ENCODE measurements at regions not wholly inside any gene's neighbourhood (a gene's known extent, or its start where the extent isn't known, plus 50 kb on each side); places are given as distances from the start of the nearest gene placed in this dataset.

DNA sequence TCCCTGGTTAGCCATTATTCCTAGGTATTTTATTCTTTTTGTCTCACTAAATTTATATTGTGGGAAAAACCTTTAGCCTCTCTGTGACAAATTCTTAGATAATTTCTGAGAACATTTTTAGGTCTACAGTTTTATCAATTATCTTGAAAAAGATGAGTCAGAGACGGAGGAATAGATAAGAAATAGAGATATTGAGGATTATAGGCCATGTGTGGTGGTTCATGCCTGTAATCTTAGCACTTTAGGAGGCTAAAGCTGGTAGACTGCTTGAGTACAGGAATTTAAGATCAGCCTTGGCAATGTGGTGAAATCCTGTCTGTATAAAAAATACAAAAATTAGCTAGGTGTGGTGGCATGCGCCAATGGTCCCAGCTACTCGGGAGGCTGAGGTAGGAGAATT, 960.2 kb downstream of the SQOR start:
- BruUV-seq (replicated peaks) = no TSS peak
- Histone ChIP-seq H3K4me1 (ENCODE audit: insufficient read depth, low read length) (no peaks in the 10 kb centered on the region), H2AFZ (ENCODE audit: low read length) (no peak overlapping the region), H3K9ac (ENCODE audit: insufficient read depth, low read depth, low read length) (no peak overlapping the region), H3K79me2 (ENCODE audit: insufficient read depth, low read length) (no peaks in the 10 kb centered on the region), H4K20me1 (ENCODE audit: insufficient read depth, low read length) (no peaks in the 10 kb centered on the region), H3K27ac (ENCODE audit: extremely low read length, insufficient read depth, low read length) (no peak overlapping the region), H3K36me3 (replicated peaks in 1 of 2; ENCODE audit: control insufficient read depth in 1 of 2, insufficient read depth in 2 of 2, low read length in 2 of 2) (no peaks in the 10 kb centered on the region), H3K27me3 (ENCODE audit: control insufficient read depth in 1 of 2, insufficient read depth in 2 of 2, low read length in 2 of 2) (no peaks in the 10 kb centered on the region), H3K4me3 (replicated peaks in 1 of 3; ENCODE audit: insufficient read depth in 1 of 3, low read depth in 2 of 3, low read length in 3 of 3) (no peak overlapping the region), H3K9me3 (ENCODE audit: low read length) (peaks cover 90% of the 10 kb centered on the region), H3K4me2 (ENCODE audit: low read depth, low read length) (no peak overlapping the region)
- in situ Hi-C loops (cut with HindIII; ENCODE audit: extremely low pct_ligation_motif_present, low pct_unique_long_range_greater_than_20kb) = no loop called here
- CTCF ChIA-PET (ENCODE audit: low intra/inter-chr PET ratio, low total read pairs) = no interaction called here
- WGBS (ENCODE audit: low lambda C conversion rate) = 44% methylated on average over 3 of the region's 3 CpGs
- intact Hi-C loops (cut with micrococcal nuclease; ENCODE audit: unreplicated experiment) = no loop called here
- POLR2A ChIA-PET = no interaction called here
- no peak for ATAC-seq
- no peak for FAIRE-seq
- DNase-seq (ENCODE audit: low spot score) = no peak
- TF ChIP-seq TCF7L2 (IDR thresholded peaks at IDR 0.05; ENCODE audit: low read depth, low read length) = no peak
- TF ChIP-seq ONECUT2 (CRISPR knock-in tag; IDR thresholded peaks at IDR 0.05) = no peak
- TF ChIP-seq ARHGAP35 (CRISPR knock-in tag; IDR thresholded peaks at IDR 0.05; ENCODE audit: borderline replicate concordance) = no peak
- TF ChIP-seq ZNF44 (CRISPR knock-in tag; IDR thresholded peaks at IDR 0.05) = no peak
- TF ChIP-seq MTF2 (CRISPR knock-in tag; IDR thresholded peaks at IDR 0.05; ENCODE audit: borderline replicate concordance) = no peak
- no peak for TF ChIP-seq ZNF878 (CRISPR knock-in tag; IDR thresholded peaks at IDR 0.05)
- TF ChIP-seq, protein P1, sequence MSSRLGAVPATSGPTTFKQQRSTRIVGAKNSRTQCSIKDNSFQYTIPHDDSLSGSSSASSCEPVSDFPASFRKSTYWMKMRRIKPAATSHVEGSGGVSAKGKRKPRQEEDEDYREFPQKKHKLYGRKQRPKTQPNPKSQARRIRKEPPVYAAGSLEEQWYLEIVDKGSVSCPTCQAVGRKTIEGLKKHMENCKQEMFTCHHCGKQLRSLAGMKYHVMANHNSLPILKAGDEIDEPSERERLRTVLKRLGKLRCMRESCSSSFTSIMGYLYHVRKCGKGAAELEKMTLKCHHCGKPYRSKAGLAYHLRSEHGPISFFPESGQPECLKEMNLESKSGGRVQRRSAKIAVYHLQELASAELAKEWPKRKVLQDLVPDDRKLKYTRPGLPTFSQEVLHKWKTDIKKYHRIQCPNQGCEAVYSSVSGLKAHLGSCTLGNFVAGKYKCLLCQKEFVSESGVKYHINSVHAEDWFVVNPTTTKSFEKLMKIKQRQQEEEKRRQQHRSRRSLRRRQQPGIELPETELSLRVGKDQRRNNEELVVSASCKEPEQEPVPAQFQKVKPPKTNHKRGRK (CRISPR knock-in tag; IDR thresholded peaks at IDR 0.05) = no peak
- TF ChIP-seq, protein P2, sequence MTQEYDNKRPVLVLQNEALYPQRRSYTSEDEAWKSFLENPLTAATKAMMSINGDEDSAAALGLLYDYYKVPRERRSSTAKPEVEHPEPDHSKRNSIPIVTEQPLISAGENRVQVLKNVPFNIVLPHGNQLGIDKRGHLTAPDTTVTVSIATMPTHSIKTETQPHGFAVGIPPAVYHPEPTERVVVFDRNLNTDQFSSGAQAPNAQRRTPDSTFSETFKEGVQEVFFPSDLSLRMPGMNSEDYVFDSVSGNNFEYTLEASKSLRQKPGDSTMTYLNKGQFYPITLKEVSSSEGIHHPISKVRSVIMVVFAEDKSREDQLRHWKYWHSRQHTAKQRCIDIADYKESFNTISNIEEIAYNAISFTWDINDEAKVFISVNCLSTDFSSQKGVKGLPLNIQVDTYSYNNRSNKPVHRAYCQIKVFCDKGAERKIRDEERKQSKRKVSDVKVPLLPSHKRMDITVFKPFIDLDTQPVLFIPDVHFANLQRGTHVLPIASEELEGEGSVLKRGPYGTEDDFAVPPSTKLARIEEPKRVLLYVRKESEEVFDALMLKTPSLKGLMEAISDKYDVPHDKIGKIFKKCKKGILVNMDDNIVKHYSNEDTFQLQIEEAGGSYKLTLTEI (CRISPR knock-in tag; conservative IDR thresholded peaks at IDR 0.05) = no peak
- no peak for TF ChIP-seq NFE2L2 (IDR thresholded peaks at IDR 0.05; ENCODE audit: low read length)
- no peak for TF ChIP-seq NAIF1 (CRISPR knock-in tag; IDR thresholded peaks at IDR 0.05; ENCODE audit: borderline replicate concordance)
- TF ChIP-seq, protein P3, sequence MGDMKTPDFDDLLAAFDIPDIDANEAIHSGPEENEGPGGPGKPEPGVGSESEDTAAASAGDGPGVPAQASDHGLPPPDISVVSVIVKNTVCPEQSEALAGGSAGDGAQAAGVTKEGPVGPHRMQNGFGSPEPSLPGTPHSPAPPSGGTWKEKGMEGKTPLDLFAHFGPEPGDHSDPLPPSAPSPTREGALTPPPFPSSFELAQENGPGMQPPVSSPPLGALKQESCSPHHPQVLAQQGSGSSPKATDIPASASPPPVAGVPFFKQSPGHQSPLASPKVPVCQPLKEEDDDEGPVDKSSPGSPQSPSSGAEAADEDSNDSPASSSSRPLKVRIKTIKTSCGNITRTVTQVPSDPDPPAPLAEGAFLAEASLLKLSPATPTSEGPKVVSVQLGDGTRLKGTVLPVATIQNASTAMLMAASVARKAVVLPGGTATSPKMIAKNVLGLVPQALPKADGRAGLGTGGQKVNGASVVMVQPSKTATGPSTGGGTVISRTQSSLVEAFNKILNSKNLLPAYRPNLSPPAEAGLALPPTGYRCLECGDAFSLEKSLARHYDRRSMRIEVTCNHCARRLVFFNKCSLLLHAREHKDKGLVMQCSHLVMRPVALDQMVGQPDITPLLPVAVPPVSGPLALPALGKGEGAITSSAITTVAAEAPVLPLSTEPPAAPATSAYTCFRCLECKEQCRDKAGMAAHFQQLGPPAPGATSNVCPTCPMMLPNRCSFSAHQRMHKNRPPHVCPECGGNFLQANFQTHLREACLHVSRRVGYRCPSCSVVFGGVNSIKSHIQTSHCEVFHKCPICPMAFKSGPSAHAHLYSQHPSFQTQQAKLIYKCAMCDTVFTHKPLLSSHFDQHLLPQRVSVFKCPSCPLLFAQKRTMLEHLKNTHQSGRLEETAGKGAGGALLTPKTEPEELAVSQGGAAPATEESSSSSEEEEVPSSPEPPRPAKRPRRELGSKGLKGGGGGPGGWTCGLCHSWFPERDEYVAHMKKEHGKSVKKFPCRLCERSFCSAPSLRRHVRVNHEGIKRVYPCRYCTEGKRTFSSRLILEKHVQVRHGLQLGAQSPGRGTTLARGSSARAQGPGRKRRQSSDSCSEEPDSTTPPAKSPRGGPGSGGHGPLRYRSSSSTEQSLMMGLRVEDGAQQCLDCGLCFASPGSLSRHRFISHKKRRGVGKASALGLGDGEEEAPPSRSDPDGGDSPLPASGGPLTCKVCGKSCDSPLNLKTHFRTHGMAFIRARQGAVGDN (CRISPR knock-in tag; IDR thresholded peaks at IDR 0.05) = no peak
